H1 (cell line): ENCODE measurements at regions not wholly inside any gene's neighbourhood (a gene's known extent, or its start where the extent isn't known, plus 50 kb on each side); places are given as distances from the start of the nearest gene placed in this dataset.

ENCODE experiments used
- ASH2L ChIP-seq: fragments of 200-600, 300-600 bp; sonication (generic); IDR thresholded peaks from one replicate; pipeline ENCODE4 v1.7.1; 2017; ENCODE audit warnings: low read length
- CTBP2 ChIP-seq: IDR thresholded peaks from 2 replicates; pipeline ENCODE4 v1.7.0; 2011; ENCODE audit warnings: borderline replicate concordance, mild to moderate bottlenecking, moderate library complexity, mixed read lengths, low read length; ENCODE audit not compliant: insufficient read depth, insufficient read length
- EP300 ChIP-seq, 2 experiments: IDR thresholded peaks; 1 replicate in 1 of 2; 2 replicates in 1 of 2; pipeline ENCODE4 v1.6.1; 2011 to 2012; ENCODE audit warnings: low read depth in 2 of 2, low read length in 2 of 2, mild to moderate bottlenecking in 2 of 2, borderline replicate concordance in 1 of 2, inconsistent platforms in 1 of 2, moderate library complexity in 1 of 2
- GABPA ChIP-seq: IDR thresholded peaks from 2 replicates; pipeline ENCODE4 v1.6.1; 2011; ENCODE audit warnings: mild to moderate bottlenecking, low read length, moderate library complexity, borderline replicate concordance; ENCODE audit not compliant: insufficient read depth
- GTF2F1 ChIP-seq: IDR thresholded peaks from 2 replicates; pipeline ENCODE4 v1.6.1; 2012; ENCODE audit warnings: low read depth, low read length, improper control_type of control experiment, borderline replicate concordance
- HDAC2 ChIP-seq, 2 experiments: fragments of 300-600 bp in 1 of 2; sonication (generic) in 1 of 2; IDR thresholded peaks; 2 replicates each; pipeline ENCODE4 v1.6.1; 2011 to 2012; ENCODE audit warnings: low read depth in 2 of 2, low read length in 2 of 2, mild to moderate bottlenecking in 2 of 2, moderate library complexity in 2 of 2, borderline replicate concordance in 1 of 2, inconsistent platforms in 1 of 2
- JUN ChIP-seq: IDR thresholded peaks from 2 replicates; pipeline ENCODE4 v1.6.1; 2011; ENCODE audit warnings: low read depth, mild to moderate bottlenecking, improper control_type of control experiment, low read length
- KDM1A ChIP-seq: fragments of 200-600, 300-600 bp; sonication (generic); IDR thresholded peaks from 2 replicates; pipeline ENCODE4 v1.7.1; 2016; ENCODE audit warnings: mild to moderate bottlenecking, low read length, borderline replicate concordance
- KDM4A ChIP-seq: IDR thresholded peaks from one replicate; pipeline ENCODE4 v1.7.1; 2012; ENCODE audit warnings: low read depth, mild to moderate bottlenecking, moderate library complexity, low read length, inconsistent platforms; ENCODE audit not compliant: severe bottlenecking
- NANOG ChIP-seq: IDR thresholded peaks from 2 replicates; pipeline ENCODE4 v1.6.1; 2011; ENCODE audit warnings: low read length, low read depth, mild to moderate bottlenecking, inconsistent platforms; ENCODE audit not compliant: insufficient read depth, poor library complexity, severe bottlenecking
- RAD21 ChIP-seq, 2 experiments: IDR thresholded peaks in 1 of 2; conservative IDR thresholded peaks in 1 of 2; 2 replicates each; pipeline ENCODE4 v1.6.1; 2011; ENCODE audit warnings: low read depth in 2 of 2, low read length in 2 of 2, improper control_type of control experiment in 1 of 2, inconsistent platforms in 1 of 2, mild to moderate bottlenecking in 1 of 2, moderate library complexity in 1 of 2
- RBBP5 ChIP-seq: IDR thresholded peaks from 2 replicates; pipeline ENCODE4 v1.7.1; 2012; ENCODE audit warnings: low read depth, mild to moderate bottlenecking, inconsistent platforms, low read length, moderate library complexity, borderline replicate concordance
- SIRT6 ChIP-seq: IDR thresholded peaks from one replicate; pipeline ENCODE4 v1.7.1; 2012; ENCODE audit warnings: low read length, inconsistent platforms
- SP2 ChIP-seq: IDR thresholded peaks from 2 replicates; pipeline ENCODE4 v1.6.1; 2012; ENCODE audit warnings: mild to moderate bottlenecking, low read length, inconsistent platforms
- TBP ChIP-seq: IDR thresholded peaks from 2 replicates; pipeline ENCODE4 v1.6.1; 2011; ENCODE audit warnings: low read depth, low read length, improper control_type of control experiment
- TF ChIP-seq, protein P1 (sequence below): IDR thresholded peaks from 2 replicates; pipeline ENCODE4 v1.6.1; 2012; ENCODE audit warnings: low read length, inconsistent platforms

DNA sequence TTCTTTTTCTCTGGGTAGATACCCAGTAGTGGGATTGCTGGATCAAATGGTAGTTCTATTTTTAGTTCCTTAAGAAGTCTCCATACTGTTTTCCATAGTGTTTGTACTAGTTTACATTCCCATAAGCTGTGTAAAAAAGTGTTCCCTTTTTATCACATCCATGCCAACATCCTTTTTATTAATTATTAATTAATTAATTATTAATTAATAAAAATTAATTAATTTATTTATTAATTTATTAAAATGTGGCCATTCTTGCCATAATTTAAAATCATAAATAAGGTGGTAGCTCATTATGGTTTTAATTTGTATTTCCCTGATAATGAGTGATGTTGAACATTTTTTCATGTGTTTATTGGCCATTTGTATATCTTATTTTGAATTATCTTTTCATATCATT lies 173.9 kb upstream of the FOXN2 start (continued):
- TF ChIP-seq NANOG (no peak), RBBP5 (no peak), KDM4A (no peak), KDM1A (no peak), HDAC2 (IDR thresholded peaks at IDR 0.05; ENCODE audit: borderline replicate concordance in 1 of 2, low read depth in 2 of 2, low read length in 2 of 2) (no peak), SP2 (no peak), TBP (no peak), RAD21 (IDR thresholded peaks at IDR 0.05 in 1 of 2, conservative IDR thresholded peaks at IDR 0.05 in 1 of 2; ENCODE audit: low read depth in 2 of 2, low read length in 2 of 2) (no peak), GTF2F1 (no peak), ASH2L (no peak), JUN (no peak), GABPA (no peak), CTBP2 (no peak), SIRT6 (no peak), EP300 (IDR thresholded peaks at IDR 0.05; ENCODE audit: borderline replicate concordance in 1 of 2, low read depth in 2 of 2, low read length in 2 of 2) (no peak)
- TF ChIP-seq, protein P1, sequence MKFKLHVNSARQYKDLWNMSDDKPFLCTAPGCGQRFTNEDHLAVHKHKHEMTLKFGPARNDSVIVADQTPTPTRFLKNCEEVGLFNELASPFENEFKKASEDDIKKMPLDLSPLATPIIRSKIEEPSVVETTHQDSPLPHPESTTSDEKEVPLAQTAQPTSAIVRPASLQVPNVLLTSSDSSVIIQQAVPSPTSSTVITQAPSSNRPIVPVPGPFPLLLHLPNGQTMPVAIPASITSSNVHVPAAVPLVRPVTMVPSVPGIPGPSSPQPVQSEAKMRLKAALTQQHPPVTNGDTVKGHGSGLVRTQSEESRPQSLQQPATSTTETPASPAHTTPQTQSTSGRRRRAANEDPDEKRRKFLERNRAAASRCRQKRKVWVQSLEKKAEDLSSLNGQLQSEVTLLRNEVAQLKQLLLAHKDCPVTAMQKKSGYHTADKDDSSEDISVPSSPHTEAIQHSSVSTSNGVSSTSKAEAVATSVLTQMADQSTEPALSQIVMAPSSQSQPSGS = no peak
